HepG2 (cell line): ENCODE measurements at regions not wholly inside any gene's neighbourhood (a gene's known extent, or its start where the extent isn't known, plus 50 kb on each side); places are given as distances from the start of the nearest gene placed in this dataset.

ENCODE experiments used
- ATAC-seq: fragments of 200-7000 bp; cut with Tn5 transposase; 3 replicates; pipeline ENCODE4 v1.9.1; 2020; ENCODE audit warnings: mild to moderate bottlenecking, moderate library complexity
- BruUV-seq: library from RNA; stranded (reverse); fragments of 400-500 nt; replicated peaks from 2 replicates; lab custom pipeline; 2021; lab: Mats Ljungman, UMichigan
- CTCF ChIA-PET: fragments of 300-600 bp; formaldehyde crosslinking; extraction: SDS; loops from one replicate; lab custom pipeline; 2021; ENCODE audit warnings: low total read pairs, inconsistent platforms, low intra/inter-chr PET ratio; lab: Yijun Ruan, JAX
- POLR2A ChIA-PET: fragments of 350-600 bp; sonication (Branson Sonifier 250); formaldehyde crosslinking; loops from one replicate; lab custom pipeline; 2020; ENCODE audit warnings: antibody characterized with exemption, inconsistent platforms; lab: Yijun Ruan, JAX
- DNase-seq: peaks from one replicate; pipeline ENCODE4 v3.0.0-alpha.2; 2015; ENCODE audit warnings: low spot score
- FAIRE-seq: peaks from 3 replicates; lab custom pipeline; 2011; peaks lifted over from hg19 to GRCh38; lab: Jason Lieb, UNC
- H2AFZ ChIP-seq: one replicate; pipeline ENCODE4 v1.6.1; 2011; ENCODE audit warnings: low read length, inconsistent platforms
- H3K27ac ChIP-seq: fragments of 300-600 bp; 3 replicates; pipeline ENCODE4 v1.8.0; 2011; ENCODE audit warnings: mixed run types, mild to moderate bottlenecking, mixed read lengths, low read length, inconsistent platforms; ENCODE audit not compliant: insufficient read depth; ENCODE audit errors: extremely low read length
- H3K27me3 ChIP-seq, 2 experiments: fragments of 200-600 bp in 1 of 2; 2 replicates in 1 of 2; 3 replicates in 1 of 2; pipeline versions ENCODE4 v1.6.0 to v1.8.0; 2011; ENCODE audit warnings: low read length in 2 of 2, mild to moderate bottlenecking in 2 of 2, moderate library complexity in 2 of 2, inconsistent platforms in 1 of 2; ENCODE audit not compliant: insufficient read depth in 2 of 2, control insufficient read depth in 1 of 2
- H3K36me3 ChIP-seq, 2 experiments: fragments of 200-600 bp in 1 of 2; replicated peaks in 1 of 2; 2 replicates in 1 of 2; 3 replicates in 1 of 2; pipeline versions ENCODE4 v1.5.1 to v1.8.0; 2011; ENCODE audit warnings: low read length in 2 of 2, inconsistent platforms in 1 of 2; ENCODE audit not compliant: insufficient read depth in 2 of 2, control insufficient read depth in 1 of 2
- H3K4me1 ChIP-seq: 2 replicates; pipeline ENCODE4 v1.5.1; 2012; ENCODE audit warnings: low read length, inconsistent platforms; ENCODE audit not compliant: insufficient read depth
- H3K4me2 ChIP-seq: 2 replicates; pipeline ENCODE4 v1.6.0; 2011; ENCODE audit warnings: low read depth, low read length, inconsistent platforms
- H3K4me3 ChIP-seq, 3 experiments: fragments of 200-600 bp in 1 of 3; sonication (generic), shearing (Covaris generic) in 1 of 3; replicated peaks in 1 of 3; 2 replicates each; pipeline ENCODE4 v1.5.1; 2011 to 2016; ENCODE audit warnings: low read length in 3 of 3, inconsistent platforms in 2 of 3, low read depth in 2 of 3, mild to moderate bottlenecking in 2 of 3, control low read depth in 1 of 3, mixed read lengths in 1 of 3; ENCODE audit not compliant: insufficient read depth in 1 of 3
- H3K79me2 ChIP-seq: one replicate; pipeline ENCODE4 v1.6.1; 2011; ENCODE audit warnings: low read length, inconsistent platforms; ENCODE audit not compliant: insufficient read depth
- H3K9ac ChIP-seq: 2 replicates; pipeline ENCODE4 v1.6.0; 2011; ENCODE audit warnings: mild to moderate bottlenecking, low read depth, low read length, inconsistent platforms; ENCODE audit not compliant: insufficient read depth
- H3K9me3 ChIP-seq: 2 replicates; pipeline ENCODE4 v1.5.1; 2012; ENCODE audit warnings: mild to moderate bottlenecking, low read length
- H4K20me1 ChIP-seq: 2 replicates; pipeline ENCODE4 v1.6.0; 2011; ENCODE audit warnings: inconsistent platforms, mild to moderate bottlenecking, low read length, moderate library complexity; ENCODE audit not compliant: insufficient read depth
- CHD2 ChIP-seq: IDR thresholded peaks from 2 replicates; pipeline ENCODE4 v1.6.1; 2011; ENCODE audit warnings: low read depth, low read length, improper control_type of control experiment
- NR2F1 ChIP-seq, 2 experiments: fragments of 450-650 bp in 1 of 2; formaldehyde crosslinking in 1 of 2; IDR thresholded peaks; 2 replicates each; pipeline versions ENCODE4 v1.5.0 to v1.6.1; 2016 to 2020; ENCODE audit warnings: mild to moderate bottlenecking in 1 of 2, missing compliant biosample characterization in 1 of 2, missing genetic modification reagents in 1 of 2, moderate library complexity in 1 of 2
- STAG1 ChIP-seq: sonication (generic); formaldehyde crosslinking; IDR thresholded peaks from 2 replicates; pipeline ENCODE4 v1.4.0; 2020; ENCODE audit warnings: missing genetic modification reagents
- ZNF629 ChIP-seq: sonication (generic); formaldehyde crosslinking; conservative IDR thresholded peaks from 2 replicates; pipeline ENCODE4 v1.5.0; 2020; ENCODE audit warnings: missing genetic modification reagents
- ZNF883 ChIP-seq: sonication (generic); formaldehyde crosslinking; IDR thresholded peaks from 2 replicates; pipeline ENCODE4 v1.5.1; 2020; ENCODE audit warnings: mild to moderate bottlenecking, missing genetic modification reagents; ENCODE audit errors: not compliant biosample characterization
- WGBS: methylation state at CpG from one replicate; pipeline ENCODE4 v1.1.6; 2017; ENCODE audit warnings: low lambda C conversion rate; 5-methylcytosine and 5-hydroxymethylcytosine counted together
- in situ Hi-C: cut with HindIII; loops from 2 replicates; pipeline ENCODE4 v1.10.0; 2017; ENCODE audit warnings: low pct_unique_long_range_greater_than_20kb; ENCODE audit not compliant: extremely low pct_ligation_motif_present
- intact Hi-C: fragments of 100-400 bp; cut with micrococcal nuclease; formaldehyde crosslinking; loops from one replicate; pipeline ENCODE4 v1.10.0; 2022; ENCODE audit not compliant: unreplicated experiment
- TF ChIP-seq, protein P1 (sequence below): sonication (generic); formaldehyde crosslinking; IDR thresholded peaks from 2 replicates; pipeline ENCODE4 v1.9.0; 2021; ENCODE audit warnings: missing genetic modification reagents, borderline replicate concordance
- TF ChIP-seq, protein P2 (sequence below): sonication (generic); formaldehyde crosslinking; IDR thresholded peaks from 2 replicates; pipeline ENCODE4 v1.5.0; 2020; ENCODE audit warnings: missing genetic modification reagents

- Histone ChIP-seq H4K20me1 (no peaks in the 10 kb centered on the region), H3K27me3 (peaks cover 0 to 27% of the 10 kb centered on the region in 2 experiments; a peak in 2 of 5 replicates), H3K36me3 (no peaks in the 10 kb centered on the region), H3K79me2 (no peaks in the 10 kb centered on the region), H3K9me3 (no peaks in the 10 kb centered on the region), H3K27ac (no peak overlapping the region), H3K4me2 (no peak overlapping the region), H2AFZ (no peak overlapping the region), H3K4me1 (no peaks in the 10 kb centered on the region), H3K9ac (no peak overlapping the region), H3K4me3 (no peak overlapping the region)
- ATAC-seq (no peak), DNase-seq (no peak), FAIRE-seq (no peak)
- TF ChIP-seq ZNF629 (CRISPR knock-in tag), result no peak
- TF ChIP-seq, protein P1, sequence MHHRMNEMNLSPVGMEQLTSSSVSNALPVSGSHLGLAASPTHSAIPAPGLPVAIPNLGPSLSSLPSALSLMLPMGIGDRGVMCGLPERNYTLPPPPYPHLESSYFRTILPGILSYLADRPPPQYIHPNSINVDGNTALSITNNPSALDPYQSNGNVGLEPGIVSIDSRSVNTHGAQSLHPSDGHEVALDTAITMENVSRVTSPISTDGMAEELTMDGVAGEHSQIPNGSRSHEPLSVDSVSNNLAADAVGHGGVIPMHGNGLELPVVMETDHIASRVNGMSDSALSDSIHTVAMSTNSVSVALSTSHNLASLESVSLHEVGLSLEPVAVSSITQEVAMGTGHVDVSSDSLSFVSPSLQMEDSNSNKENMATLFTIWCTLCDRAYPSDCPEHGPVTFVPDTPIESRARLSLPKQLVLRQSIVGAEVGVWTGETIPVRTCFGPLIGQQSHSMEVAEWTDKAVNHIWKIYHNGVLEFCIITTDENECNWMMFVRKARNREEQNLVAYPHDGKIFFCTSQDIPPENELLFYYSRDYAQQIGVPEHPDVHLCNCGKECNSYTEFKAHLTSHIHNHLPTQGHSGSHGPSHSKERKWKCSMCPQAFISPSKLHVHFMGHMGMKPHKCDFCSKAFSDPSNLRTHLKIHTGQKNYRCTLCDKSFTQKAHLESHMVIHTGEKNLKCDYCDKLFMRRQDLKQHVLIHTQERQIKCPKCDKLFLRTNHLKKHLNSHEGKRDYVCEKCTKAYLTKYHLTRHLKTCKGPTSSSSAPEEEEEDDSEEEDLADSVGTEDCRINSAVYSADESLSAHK (CRISPR knock-in tag), result no peak
- no peak for TF ChIP-seq STAG1 (CRISPR knock-in tag)
- TF ChIP-seq ZNF883 (CRISPR knock-in tag), result no peak
- TF ChIP-seq CHD2, result no peak
- TF ChIP-seq NR2F1 (CRISPR knock-in tag; IDR thresholded peaks at IDR 0.05), result no peak
- TF ChIP-seq, protein P2, sequence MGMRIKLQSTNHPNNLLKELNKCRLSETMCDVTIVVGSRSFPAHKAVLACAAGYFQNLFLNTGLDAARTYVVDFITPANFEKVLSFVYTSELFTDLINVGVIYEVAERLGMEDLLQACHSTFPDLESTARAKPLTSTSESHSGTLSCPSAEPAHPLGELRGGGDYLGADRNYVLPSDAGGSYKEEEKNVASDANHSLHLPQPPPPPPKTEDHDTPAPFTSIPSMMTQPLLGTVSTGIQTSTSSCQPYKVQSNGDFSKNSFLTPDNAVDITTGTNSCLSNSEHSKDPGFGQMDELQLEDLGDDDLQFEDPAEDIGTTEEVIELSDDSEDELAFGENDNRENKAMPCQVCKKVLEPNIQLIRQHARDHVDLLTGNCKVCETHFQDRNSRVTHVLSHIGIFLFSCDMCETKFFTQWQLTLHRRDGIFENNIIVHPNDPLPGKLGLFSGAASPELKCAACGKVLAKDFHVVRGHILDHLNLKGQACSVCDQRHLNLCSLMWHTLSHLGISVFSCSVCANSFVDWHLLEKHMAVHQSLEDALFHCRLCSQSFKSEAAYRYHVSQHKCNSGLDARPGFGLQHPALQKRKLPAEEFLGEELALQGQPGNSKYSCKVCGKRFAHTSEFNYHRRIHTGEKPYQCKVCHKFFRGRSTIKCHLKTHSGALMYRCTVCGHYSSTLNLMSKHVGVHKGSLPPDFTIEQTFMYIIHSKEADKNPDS (CRISPR knock-in tag), result no peak
- intact Hi-C loops, result no loop called here
- CTCF ChIA-PET, result no interaction called here
- no TSS peak for BruUV-seq
- in situ Hi-C loops, result no loop called here
- 0% methylated on average over 6 of the region's 6 CpGs for WGBS
- POLR2A ChIA-PET, result no interaction called here
These were observed 244.9 kb downstream of the LOXHD1 start for GRCh38 chr18:46411867-46412690.
